HepG2 (cell line): ENCODE measurements at regions not wholly inside any gene's neighbourhood (a gene's known extent, or its start where the extent isn't known, plus 50 kb on each side); places are given as distances from the start of the nearest gene placed in this dataset.
A peak's percentile ranks its signal among the peaks of the same experiment; 100 is the strongest.

Experiments used
- ELF3 ChIP-seq: IDR thresholded peaks from 2 replicates; pipeline ENCODE4 v1.6.1; 2016; ENCODE audit warnings: missing genetic modification reagents, missing compliant biosample characterization
- ERF ChIP-seq: IDR thresholded peaks from 2 replicates; pipeline ENCODE4 v1.6.1; 2018; ENCODE audit warnings: missing biosample characterization, missing genetic modification reagents
- FOXO1 ChIP-seq: sonication (generic); formaldehyde crosslinking; IDR thresholded peaks from 2 replicates; pipeline ENCODE4 v1.4.0; 2020; ENCODE audit warnings: missing genetic modification reagents
- HMG20A ChIP-seq: IDR thresholded peaks from 2 replicates; pipeline ENCODE4 v1.6.1; 2016; ENCODE audit warnings: borderline replicate concordance
- MIER3 ChIP-seq: IDR thresholded peaks from 2 replicates; pipeline ENCODE4 v1.6.1; 2016; ENCODE audit warnings: missing compliant biosample characterization, borderline replicate concordance
- NONO ChIP-seq, 2 experiments: fragments of 450-650 bp in 1 of 2; sonication (generic) in 1 of 2; formaldehyde crosslinking in 1 of 2; IDR thresholded peaks in 1 of 2; conservative IDR thresholded peaks in 1 of 2; 2 replicates each; pipeline versions ENCODE4 v1.6.1 to v1.8.0; 2017 to 2022; ENCODE audit warnings: mild to moderate bottlenecking in 1 of 2, missing genetic modification reagents in 1 of 2, moderate library complexity in 1 of 2
- THAP11 ChIP-seq: IDR thresholded peaks from 2 replicates; pipeline ENCODE4 v1.6.1; 2016; ENCODE audit warnings: missing biosample characterization, missing genetic modification reagents
- ZC3H13 ChIP-seq: sonication (generic); formaldehyde crosslinking; IDR thresholded peaks from 2 replicates; pipeline ENCODE4 v1.8.1; 2023; ENCODE audit warnings: mild to moderate bottlenecking, missing genetic modification reagents, moderate library complexity
- ZFP1 ChIP-seq: IDR thresholded peaks from 2 replicates; pipeline ENCODE4 v1.6.1; 2016
- ZNF530 ChIP-seq: sonication (generic); formaldehyde crosslinking; IDR thresholded peaks from 2 replicates; pipeline ENCODE4 v1.5.0; 2020; ENCODE audit warnings: low read depth, mild to moderate bottlenecking, missing genetic modification reagents
- ZNF879 ChIP-seq: sonication (generic); formaldehyde crosslinking; IDR thresholded peaks from 2 replicates; pipeline ENCODE4 v1.8.1; 2023; ENCODE audit warnings: missing genetic modification reagents
- ZZZ3 ChIP-seq: sonication (generic); formaldehyde crosslinking; IDR thresholded peaks from 2 replicates; pipeline ENCODE4 v1.4.0; 2020; ENCODE audit warnings: missing genetic modification reagents, mild to moderate bottlenecking, borderline replicate concordance
- TF ChIP-seq, protein P1 (sequence below), 2 experiments: fragments of 450-650 bp in 1 of 2; sonication (generic) in 1 of 2; formaldehyde crosslinking in 1 of 2; IDR thresholded peaks; 2 replicates each; pipeline versions ENCODE4 v1.6.1 to v1.8.0; 2016 to 2022; ENCODE audit warnings: antibody characterized with exemption in 1 of 2, mild to moderate bottlenecking in 1 of 2, missing genetic modification reagents in 1 of 2
- TF ChIP-seq, protein P2 (sequence below): sonication (generic); formaldehyde crosslinking; IDR thresholded peaks from 2 replicates; pipeline ENCODE4 v1.4.0; 2020; ENCODE audit warnings: mild to moderate bottlenecking, missing genetic modification reagents, borderline replicate concordance

- TF ChIP-seq, protein P1, sequence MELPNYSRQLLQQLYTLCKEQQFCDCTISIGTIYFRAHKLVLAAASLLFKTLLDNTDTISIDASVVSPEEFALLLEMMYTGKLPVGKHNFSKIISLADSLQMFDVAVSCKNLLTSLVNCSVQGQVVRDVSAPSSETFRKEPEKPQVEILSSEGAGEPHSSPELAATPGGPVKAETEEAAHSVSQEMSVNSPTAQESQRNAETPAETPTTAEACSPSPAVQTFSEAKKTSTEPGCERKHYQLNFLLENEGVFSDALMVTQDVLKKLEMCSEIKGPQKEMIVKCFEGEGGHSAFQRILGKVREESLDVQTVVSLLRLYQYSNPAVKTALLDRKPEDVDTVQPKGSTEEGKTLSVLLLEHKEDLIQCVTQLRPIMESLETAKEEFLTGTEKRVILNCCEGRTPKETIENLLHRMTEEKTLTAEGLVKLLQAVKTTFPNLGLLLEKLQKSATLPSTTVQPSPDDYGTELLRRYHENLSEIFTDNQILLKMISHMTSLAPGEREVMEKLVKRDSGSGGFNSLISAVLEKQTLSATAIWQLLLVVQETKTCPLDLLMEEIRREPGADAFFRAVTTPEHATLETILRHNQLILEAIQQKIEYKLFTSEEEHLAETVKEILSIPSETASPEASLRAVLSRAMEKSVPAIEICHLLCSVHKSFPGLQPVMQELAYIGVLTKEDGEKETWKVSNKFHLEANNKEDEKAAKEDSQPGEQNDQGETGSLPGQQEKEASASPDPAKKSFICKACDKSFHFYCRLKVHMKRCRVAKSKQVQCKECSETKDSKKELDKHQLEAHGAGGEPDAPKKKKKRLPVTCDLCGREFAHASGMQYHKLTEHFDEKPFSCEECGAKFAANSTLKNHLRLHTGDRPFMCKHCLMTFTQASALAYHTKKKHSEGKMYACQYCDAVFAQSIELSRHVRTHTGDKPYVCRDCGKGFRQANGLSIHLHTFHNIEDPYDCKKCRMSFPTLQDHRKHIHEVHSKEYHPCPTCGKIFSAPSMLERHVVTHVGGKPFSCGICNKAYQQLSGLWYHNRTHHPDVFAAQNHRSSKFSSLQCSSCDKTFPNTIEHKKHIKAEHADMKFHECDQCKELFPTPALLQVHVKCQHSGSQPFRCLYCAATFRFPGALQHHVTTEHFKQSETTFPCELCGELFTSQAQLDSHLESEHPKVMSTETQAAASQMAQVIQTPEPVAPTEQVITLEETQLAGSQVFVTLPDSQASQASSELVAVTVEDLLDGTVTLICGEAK (IDR thresholded peaks at IDR 0.05) = no peak
- TF ChIP-seq, protein P1 (CRISPR knock-in tag; IDR thresholded peaks at IDR 0.05) = no peak
- TF ChIP-seq ZNF530 (CRISPR knock-in tag) = no peak
- TF ChIP-seq, protein P2, sequence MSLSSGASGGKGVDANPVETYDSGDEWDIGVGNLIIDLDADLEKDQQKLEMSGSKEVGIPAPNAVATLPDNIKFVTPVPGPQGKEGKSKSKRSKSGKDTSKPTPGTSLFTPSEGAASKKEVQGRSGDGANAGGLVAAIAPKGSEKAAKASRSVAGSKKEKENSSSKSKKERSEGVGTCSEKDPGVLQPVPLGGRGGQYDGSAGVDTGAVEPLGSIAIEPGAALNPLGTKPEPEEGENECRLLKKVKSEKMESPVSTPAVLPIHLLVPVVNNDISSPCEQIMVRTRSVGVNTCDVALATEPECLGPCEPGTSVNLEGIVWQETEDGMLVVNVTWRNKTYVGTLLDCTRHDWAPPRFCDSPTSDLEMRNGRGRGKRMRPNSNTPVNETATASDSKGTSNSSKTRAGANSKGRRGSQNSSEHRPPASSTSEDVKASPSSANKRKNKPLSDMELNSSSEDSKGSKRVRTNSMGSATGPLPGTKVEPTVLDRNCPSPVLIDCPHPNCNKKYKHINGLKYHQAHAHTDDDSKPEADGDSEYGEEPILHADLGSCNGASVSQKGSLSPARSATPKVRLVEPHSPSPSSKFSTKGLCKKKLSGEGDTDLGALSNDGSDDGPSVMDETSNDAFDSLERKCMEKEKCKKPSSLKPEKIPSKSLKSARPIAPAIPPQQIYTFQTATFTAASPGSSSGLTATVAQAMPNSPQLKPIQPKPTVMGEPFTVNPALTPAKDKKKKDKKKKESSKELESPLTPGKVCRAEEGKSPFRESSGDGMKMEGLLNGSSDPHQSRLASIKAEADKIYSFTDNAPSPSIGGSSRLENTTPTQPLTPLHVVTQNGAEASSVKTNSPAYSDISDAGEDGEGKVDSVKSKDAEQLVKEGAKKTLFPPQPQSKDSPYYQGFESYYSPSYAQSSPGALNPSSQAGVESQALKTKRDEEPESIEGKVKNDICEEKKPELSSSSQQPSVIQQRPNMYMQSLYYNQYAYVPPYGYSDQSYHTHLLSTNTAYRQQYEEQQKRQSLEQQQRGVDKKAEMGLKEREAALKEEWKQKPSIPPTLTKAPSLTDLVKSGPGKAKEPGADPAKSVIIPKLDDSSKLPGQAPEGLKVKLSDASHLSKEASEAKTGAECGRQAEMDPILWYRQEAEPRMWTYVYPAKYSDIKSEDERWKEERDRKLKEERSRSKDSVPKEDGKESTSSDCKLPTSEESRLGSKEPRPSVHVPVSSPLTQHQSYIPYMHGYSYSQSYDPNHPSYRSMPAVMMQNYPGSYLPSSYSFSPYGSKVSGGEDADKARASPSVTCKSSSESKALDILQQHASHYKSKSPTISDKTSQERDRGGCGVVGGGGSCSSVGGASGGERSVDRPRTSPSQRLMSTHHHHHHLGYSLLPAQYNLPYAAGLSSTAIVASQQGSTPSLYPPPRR (CRISPR knock-in tag) = peak; percentile 52; the same call in 1 of the 2 replicates
- no peak for TF ChIP-seq ZFP1 (CRISPR knock-in tag)
- peak; percentile 60; the same call in 1 of the 2 replicates for TF ChIP-seq ERF (CRISPR knock-in tag)
- TF ChIP-seq ZZZ3 (CRISPR knock-in tag) = no peak
- TF ChIP-seq MIER3 (CRISPR knock-in tag) = peak; percentile 42; the same call in 1 of the 2 replicates
- peak; percentile 86; the same call in 1 of the 2 replicates for TF ChIP-seq FOXO1
- TF ChIP-seq ZC3H13 = no peak
- TF ChIP-seq THAP11 (CRISPR knock-in tag) = peak; percentile 63; the same call in 1 of the 2 replicates
- TF ChIP-seq NONO (IDR thresholded peaks at IDR 0.05) = no peak
- no peak for TF ChIP-seq NONO (CRISPR knock-in tag; conservative IDR thresholded peaks at IDR 0.05)
- no peak for TF ChIP-seq ZNF879 (CRISPR knock-in tag)
- TF ChIP-seq HMG20A (CRISPR knock-in tag) = peak; percentile 76; the same call in 1 of the 2 replicates
- peak; percentile 12; the same call in 1 of the 2 replicates for TF ChIP-seq ELF3
Measured at GRCh38 chr3:182136008-182136910, 424.5 kb downstream of the SOX2 start (continued).
